HG02642 (cell line): ENCODE measurements at regions not wholly inside any gene's neighbourhood (a gene's known extent, or its start where the extent isn't known, plus 50 kb on each side); places are given as distances from the start of the nearest gene placed in this dataset.

Experiments used
- ATAC-seq: cut with Tn5 transposase; IDR thresholded peaks from one replicate; pipeline ENCODE4 v1.9.1; 2021; ENCODE audit warnings: mild to moderate bottlenecking; ENCODE audit not compliant: unreplicated experiment, poor library complexity

DNA sequence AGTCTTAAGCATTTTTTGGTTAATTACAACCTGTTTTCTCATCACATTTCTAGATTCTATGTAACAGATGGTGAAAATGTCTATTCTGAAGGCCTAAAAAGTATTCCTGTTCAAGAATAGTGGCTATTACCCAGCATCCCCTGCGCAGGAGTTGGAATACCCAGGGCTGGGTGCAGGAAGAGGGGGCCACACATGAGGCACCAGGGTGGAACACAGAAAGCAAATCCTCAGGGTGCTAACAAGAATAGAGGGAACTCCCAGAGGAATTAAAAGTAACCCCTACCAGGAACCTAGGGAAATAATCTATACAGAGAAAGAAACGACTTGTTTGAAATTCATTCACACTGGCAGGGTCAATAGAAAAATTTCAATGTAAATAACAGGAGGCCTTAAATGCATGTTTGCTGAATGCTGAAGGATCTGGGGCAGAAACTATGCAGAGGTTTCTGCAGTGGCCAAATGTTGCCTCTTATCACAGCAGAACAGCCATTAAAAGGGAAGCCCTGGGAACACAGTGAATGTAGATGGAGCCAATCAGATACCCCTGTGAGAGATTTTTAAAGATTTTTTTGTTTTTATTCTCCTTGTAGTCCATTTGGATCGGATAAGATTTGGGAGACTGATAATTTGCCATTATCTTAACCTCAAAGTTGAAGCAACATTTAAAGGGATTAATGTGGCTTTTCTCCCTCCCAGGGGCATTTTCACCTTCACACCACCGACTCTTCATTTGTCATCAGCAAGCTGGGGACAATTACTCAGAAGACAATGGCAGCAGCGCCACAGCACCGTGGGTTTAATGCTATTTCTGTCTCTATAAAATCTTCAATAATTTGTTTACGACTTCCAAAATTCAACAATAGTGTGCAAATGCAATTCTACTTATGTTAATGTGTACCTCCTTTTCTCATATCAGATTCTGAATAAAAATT is 196.0 kb upstream of the PSMD7 start:
- no peak for ATAC-seq

DNA sequence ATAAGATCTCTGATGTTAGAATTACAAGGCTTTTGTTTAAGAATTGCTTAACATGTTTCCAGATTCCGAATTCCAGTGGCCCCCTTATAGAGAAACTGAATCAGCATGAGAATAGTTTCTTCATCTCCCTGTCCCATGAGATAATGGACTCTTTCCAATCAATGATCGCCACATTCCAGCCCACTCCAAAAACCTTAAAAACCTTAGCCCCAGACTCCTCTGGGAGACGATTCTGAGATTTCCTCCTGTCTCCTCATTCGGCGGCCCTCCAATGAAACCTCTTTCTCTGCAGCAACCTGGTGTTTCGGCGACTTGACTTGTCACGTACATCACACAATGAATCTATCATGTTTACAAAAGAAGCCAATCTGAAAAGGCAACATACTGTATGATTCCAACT is 197.1 kb upstream of the PSMD7 start:
- ATAC-seq = no peak

DNA sequence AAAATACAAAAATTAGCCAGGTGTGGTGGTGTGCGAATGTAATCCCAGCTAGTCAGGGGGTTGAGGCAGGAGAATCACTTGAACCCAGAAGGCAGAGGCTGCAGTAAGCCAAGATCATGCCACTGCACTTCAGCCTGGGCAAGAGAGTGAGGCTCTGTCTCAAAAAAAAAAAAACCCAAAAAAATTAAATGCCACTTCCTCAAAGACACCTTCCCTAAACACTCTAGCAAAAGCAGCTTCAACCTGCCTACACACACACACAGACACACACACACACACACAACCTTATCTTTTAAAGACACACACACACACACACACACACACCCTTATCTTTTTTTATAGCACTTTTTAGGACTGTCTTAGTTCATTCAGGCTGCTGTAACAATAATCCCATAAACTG is 201.7 kb upstream of the PSMD7 start:
- ATAC-seq = no peak

DNA sequence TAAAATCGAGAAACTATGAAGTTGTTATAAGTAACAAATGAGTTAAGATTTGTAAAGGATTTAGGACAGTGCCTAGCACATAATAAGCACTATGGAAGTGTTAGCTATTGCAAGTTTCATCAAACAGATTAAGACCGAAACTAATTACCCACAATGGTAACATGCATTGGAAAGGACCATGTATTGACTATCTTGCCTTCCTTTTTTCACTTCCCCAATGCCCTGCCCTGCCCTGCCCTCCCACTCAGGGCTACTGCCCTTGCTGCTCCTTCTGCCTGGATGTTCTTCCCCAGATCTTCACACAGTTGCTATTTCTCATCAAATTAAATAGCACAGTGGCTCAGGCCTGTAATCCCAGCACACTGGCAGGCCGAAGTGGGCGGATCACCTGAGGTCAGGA is 202.1 kb upstream of the PSMD7 start:
- ATAC-seq = no peak

DNA sequence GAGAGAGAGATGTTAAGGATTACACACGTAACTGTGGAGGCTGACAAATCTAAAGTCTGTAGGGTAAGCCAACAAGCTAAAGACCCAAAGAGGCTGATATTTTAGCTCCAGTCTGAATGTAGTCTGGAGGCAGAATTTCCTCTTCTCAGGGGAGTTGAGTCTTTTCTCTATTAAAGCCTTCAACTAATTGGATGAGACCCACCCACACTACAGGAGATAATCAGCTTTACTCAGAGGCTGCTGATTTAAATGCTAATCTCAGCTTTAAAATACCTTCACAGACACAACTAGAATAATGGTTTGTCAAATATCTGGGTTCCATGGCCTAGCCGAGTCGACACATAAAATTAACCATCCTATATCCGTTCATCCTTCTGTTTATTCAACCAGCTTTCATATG is 204.3 kb upstream of the PSMD7 start:
- no peak for ATAC-seq

DNA sequence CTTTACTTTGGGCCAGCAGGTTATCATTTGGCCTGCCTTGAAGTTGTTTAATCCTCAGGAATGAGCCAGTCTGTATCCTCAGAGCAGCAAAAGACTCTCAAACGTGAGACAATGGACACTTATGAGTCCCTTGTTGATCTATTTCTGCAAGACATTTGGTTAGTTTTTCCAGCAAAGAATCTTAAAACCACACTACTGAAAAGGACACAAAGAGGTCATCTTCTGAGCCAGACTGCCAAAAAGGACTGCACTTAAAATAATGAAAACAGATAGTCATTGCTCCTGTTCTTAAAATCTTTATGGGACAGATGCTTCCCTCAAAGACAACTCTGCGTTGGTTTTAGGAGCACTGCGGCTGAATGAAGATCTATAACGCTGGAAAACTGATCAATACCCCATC is 205.7 kb upstream of the PSMD7 start:
- no peak for ATAC-seq

DNA sequence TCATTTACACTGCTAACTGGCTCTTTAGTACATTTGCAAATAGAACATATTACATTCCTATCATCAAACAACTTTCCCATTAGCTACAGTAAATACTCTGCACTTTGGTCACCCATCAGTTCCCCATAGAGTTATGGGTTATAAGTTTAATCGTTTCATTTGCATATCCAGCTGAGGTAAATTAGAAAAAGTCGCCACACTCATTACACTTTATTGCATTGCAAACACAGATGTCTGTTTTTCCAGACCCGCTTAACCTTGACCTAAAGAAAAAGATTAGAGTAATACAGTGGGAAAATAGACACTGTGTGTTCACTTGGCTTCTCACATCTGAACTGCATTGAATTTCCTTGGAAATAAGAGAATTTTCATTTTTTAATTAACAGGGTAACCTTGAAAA is 213.1 kb upstream of the PSMD7 start:
- no peak for ATAC-seq

DNA sequence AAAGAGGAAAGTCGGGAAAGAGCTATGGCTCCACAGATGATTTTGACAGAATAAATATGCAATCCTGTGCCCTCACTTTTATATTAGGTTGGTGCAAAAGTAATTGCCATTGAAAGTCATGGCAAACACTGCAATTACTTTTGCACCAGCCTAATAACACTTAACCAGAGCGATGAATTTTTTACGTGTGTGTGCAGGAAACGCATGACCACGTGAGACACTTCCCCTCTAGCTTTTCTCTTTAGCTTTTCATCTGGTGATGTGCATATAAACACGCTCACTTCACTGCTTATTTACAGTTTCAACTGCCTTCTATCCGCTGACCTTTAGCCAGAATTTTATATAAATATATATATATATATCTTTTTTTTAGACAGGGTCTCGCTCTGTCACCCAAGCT is 216.3 kb upstream of the PSMD7 start:
- ATAC-seq = no peak

DNA sequence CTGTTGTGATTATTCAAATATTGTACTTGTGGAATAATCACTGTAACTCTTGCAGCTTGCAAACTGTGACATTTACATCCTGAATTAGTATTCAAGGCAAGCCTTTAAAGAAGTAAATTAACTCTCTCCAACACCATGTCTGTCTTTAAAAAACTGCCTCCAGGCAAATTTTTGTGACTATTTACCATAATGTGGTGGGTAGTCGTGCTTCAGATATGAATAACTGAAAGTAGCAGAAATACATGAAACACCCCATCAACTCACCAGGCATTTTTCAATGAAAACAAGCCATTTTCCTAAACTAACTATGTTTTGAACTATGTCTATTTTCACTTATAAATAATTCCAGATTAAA is 217.4 kb upstream of the PSMD7 start:
- ATAC-seq = no peak

DNA sequence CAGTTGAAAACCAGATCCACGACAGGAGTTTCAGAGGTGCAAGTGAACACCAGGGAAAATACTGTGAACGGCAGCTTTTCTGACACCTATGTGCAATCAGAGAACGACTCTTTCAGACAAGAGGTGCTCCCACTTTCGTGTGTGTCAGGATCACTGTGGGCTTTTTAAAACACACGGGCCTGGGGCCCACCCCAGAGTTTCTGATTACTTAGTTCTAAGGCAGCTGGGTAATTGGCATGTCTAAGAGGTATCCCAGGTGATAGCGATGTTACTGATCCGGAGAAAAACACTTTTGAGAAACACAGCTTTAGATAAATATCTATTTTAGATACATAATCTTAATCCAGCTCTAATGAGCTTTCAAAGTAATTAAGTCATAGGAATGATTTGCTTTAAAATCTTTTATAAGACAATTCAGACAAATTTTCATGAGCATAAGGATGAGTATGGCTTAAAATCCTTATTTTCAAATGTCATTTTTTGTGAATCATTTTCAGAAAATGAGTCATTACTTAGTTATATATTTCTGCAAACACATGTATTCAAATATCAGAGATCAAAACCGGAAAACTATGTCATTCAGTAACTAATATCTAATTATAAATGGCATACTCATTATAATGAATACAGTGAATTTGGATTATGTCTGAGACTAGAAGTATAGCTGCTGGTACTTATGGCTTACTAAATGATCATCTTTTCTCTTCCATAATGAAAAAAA is 217.9 kb upstream of the PSMD7 start:
- no peak for ATAC-seq

DNA sequence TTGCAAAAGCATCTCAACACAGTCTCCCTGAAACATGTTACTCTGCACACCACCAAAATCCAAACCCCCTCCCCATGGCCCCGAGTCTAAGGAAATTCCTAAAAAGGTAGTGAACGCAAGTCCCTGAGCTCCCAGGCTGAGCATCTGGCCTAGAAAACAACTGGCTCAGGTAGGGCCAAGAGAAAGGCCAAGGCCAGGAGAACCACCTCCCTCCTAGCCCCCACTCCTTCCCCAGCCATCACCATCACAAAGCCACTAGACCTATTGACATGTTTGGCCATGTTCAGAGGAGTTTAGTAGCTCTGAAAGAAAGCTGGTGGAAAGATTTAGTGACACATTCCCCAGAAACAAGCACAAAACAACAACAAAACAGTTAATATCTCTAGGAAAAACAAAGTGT is 220.0 kb upstream of the PSMD7 start:
- ATAC-seq = no peak

DNA sequence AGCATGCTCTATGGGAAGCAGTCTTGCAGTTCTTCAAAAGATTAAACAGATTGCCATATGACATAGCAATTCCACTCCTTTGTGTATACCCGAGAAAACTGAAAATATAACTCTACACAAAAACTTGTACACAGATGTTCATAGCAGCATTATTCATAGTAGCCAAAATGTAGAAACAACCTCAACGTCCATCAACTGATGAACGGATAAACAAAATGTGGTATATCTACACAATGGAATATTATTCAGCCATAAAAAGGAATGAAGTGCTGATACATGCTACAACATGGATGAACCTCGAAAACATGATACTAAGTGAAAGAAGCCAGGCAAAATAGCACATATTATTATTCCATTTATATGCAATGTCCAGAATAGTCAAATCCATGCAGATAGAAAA is 221.2 kb upstream of the PSMD7 start:
- no peak for ATAC-seq

DNA sequence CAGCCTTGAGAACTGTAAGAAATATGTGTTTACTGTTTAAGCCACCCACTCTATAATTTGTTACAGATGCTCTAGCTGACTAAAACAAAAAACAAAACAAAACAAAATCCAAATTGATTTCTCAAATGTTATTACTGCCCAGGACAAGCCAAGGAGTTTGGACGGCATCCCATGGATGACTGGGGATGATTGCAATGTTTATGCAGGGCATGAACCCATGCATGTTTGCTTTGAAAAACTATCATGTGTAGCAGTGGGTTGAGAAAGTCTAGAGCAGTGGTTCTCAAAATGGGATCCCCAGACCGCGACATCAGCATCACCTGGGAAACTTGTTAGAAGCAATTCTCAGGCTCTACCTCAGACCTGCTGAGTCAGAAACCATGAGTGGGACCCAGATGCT is 223.2 kb upstream of the PSMD7 start:
- ATAC-seq = no peak

DNA sequence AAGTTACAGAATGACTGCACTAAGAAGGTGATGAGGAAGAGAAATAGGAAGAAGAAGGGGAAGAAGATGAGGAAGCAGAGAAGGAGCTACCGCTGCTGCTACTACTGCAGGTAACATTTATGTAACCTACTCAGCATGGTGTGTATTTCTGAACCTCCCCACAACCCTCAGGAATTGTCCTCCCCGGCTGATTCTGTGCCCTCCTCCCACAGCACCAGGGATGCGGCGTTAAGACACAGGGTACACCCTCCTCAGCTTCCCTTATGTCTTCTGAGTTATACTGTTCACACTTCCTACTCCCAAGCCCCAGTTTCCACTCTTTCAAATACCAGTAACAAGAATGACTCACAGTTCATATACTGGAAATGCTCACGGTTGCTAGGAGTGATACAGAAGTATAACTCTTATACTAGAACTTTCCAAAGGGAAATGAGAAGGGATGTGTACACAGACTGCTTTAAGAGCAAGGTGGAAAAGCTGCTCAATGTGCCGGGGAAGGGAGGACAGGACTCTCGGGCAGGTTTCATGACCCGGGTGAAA is 224.5 kb upstream of the PSMD7 start:
- ATAC-seq = no peak

DNA sequence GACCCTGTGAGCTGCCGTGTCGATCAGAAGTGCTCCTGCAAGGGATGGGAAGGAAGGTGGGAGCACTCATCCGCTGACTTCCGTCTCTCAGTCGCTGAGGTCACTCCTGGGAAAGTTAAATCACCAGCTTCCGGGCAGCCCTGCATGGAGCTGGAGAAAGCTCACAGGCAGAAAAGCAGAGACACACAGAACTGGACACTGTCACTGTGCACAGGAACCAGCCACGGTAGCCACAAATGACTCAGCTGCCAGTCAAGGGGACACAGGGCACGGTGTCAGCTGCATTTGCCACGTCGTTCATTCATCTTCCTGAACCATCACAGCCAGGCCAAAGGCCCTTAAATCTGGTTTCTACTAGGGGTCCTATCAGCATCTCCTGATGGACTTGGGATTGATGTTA is 226.4 kb upstream of the PSMD7 start:
- ATAC-seq = no peak

DNA sequence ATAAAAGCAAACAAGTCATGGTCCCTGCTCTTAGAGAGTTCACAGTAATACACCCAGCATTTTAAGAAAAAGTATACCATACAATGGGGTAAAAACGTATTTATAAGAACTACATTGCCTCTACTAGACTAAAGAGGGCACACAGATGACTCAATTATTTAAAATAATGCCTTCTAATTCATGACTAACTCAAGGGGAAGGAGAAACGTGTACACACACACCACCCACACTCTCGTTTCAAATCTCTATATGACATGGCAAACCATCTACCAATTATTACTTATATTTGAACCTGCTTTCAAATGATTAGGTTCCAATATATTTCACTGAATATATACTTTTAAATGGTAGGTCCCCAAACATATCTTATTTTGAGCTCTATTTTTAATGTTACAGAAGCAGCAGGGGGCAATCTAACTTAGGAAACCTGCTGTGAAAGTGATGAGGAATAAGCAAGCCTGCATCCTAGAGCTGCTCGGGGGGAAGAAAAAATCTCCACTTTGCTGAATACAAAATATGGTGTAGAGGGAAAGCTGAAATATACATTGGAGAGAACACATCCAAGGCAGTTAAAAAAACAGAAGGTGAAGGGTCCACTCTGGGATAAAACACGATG is 232.4 kb upstream of the PSMD7 start:
- no peak for ATAC-seq

DNA sequence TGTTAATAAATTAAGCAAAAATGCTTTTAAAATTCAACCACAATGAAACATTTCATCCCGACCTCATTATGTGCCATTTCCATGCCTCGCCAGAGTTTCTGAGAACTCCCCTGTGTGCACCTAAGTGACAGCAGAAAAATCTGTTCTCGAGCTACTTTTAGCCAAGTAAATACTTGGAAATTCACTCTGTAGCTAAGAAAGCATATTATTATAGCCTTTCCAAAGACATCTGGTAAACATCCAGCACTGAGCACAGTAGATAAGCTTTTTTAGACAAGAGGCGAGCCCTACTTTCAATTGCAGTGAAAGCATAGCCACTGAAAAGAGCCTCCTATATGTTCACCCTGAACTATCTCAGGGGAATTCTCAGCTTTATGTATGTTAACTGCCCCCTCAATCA is 242.8 kb upstream of the PSMD7 start:
- ATAC-seq = no peak

DNA sequence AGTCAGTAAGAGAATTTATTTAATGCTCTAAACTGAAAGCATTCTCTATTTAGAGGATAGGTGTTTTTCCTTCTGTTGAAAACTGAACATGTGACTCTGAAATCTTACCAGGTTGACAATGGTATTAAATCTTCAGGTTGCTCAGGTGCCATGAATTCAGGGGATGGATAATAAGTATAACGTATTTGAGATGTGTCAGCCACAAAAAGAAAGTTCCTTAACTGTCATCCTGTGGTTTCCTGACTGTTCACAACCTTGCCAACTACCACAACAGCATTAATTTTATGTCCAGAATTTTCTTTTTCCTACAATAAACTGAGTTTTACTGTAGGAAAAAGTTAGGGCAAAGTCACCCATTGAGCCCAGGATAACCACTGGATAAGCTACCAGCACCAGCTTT is 243.3 kb upstream of the PSMD7 start:
- no peak for ATAC-seq

DNA sequence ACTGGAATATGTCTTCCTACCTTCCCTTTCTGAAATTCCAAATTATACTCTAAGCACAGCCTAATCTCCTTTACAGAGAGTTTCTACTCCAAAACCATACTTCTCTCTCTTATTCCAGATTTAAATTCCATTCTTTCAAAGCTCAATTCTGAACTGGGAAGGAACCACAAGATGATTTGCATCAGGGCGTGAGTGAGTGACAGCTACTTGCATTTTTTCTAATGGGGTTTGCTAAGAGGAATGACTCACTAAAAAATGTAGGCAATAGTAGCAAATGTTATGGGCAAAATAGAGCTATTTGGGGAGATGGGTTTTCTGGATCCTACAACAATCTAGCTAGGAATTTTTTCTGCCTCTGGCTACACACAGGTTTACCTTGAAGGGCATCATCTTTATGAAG is 244.6 kb upstream of the PSMD7 start:
- no peak for ATAC-seq

DNA sequence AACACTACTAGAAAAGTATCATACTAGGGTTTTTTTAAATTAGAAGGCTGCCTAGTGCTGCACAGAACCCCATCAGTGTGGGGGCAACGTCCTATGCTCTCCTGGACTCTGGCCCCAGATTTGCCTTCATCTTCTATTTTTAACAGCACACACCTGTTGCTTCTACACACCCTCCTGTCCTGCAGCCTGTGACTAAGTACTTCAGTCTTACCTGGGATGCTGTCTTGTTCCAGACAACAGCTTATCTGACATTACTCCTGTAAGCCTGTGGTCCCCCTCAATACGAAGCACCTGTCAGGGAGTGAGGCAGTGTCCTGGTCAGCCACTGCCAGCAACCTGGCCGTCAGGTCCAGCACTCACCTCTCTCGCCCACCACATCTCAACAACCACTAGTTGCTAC is 247.6 kb upstream of the PSMD7 start:
- ATAC-seq = no peak

DNA sequence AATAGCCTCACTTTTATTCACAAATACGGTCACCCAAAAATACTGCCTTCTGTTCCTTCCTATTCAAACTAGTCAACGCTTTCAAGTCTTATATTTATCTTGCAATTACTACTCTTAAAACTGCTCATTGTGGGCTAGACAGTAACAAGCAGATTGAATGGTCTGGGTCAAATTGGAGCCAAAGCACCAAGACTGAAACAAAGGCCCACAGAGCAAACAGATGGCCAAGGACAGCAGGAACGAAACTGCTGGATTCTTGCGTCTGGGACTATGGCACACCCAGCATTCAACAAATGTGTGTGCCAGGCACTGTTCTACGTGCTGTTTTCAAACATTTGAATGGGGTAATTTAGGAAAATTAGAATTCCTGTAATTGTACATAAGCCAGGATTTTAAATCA is 250.1 kb upstream of the PSMD7 start:
- no peak for ATAC-seq
